ENCODE measurements at regions not wholly inside any gene's neighbourhood (a gene's known extent, or its start where the extent isn't known, plus 50 kb on each side); places are given as distances from the start of the nearest gene placed in this dataset.

GRCh38 chr4:187191676-187192075 is 468.0 kb upstream of the FAT1 start:
- in situ Hi-C loops (cut with MboI; ENCODE audit: low sequenced_read_pairs) (no loop called here), dilution Hi-C loops (cut with HindIII; ENCODE audit: low sequenced_read_pairs, unreplicated experiment) (no loop called here), intact Hi-C loops (cut with micrococcal nuclease) (no loop called here)
- Histone ChIP-seq H3K4me3 (ENCODE audit: insufficient read depth, low read depth, low read length) (no peak overlapping the region), H3K9ac (ENCODE audit: low read depth, low read length) (no peak overlapping the region), H2BK15ac (ENCODE audit: low read depth, low read length) (no peak overlapping the region), H4K5ac (ENCODE audit: low read depth, low read length) (no peak overlapping the region), H2BK20ac (ENCODE audit: low read depth, low read length) (no peak overlapping the region), H2AK5ac (ENCODE audit: low read depth, low read length) (no peak overlapping the region), H3K27me3 (ENCODE audit: control insufficient read depth, insufficient read depth, low read length) (no peaks in the 10 kb centered on the region), H3K4ac (ENCODE audit: low read depth, low read length) (no peak overlapping the region), H3K56ac (ENCODE audit: extremely low read depth, insufficient read depth, low read length) (no peak overlapping the region), H3K18ac (ENCODE audit: low read depth, low read length) (no peak overlapping the region), H2AK9ac (replicated peaks; ENCODE audit: low read depth, low read length, poor library complexity) (no peak overlapping the region), H3K9me3 (ENCODE audit: control insufficient read depth, insufficient read depth, low read length) (no peaks in the 10 kb centered on the region), H3K23ac (ENCODE audit: low read depth, low read length) (no peak overlapping the region), H2AFZ (replicated peaks; ENCODE audit: low read length, poor library complexity) (no peak overlapping the region), H3K14ac (replicated peaks; ENCODE audit: low read depth, low read length) (no peak overlapping the region), H3K36me3 (ENCODE audit: control insufficient read depth, insufficient read depth, low read length) (no peaks in the 10 kb centered on the region), H4K91ac (ENCODE audit: insufficient read depth, low read depth, low read length) (no peak overlapping the region), H3K79me1 (ENCODE audit: low read depth in 1 of 2, low read length in 2 of 2) (no peaks in the 10 kb centered on the region), H3K4me1 (ENCODE audit: control insufficient read depth, insufficient read depth, low read length) (no peaks in the 10 kb centered on the region; the same call in 1 of the 2 replicates), H3K4me2 (ENCODE audit: low read depth, low read length) (no peak overlapping the region), H3K27ac (ENCODE audit: insufficient read depth, low read length) (no peak overlapping the region), H4K20me1 (ENCODE audit: insufficient read depth, low read length) (no peaks in the 10 kb centered on the region), H2BK5ac (ENCODE audit: low read depth, low read length, poor library complexity, severe bottlenecking) (no peak overlapping the region), H3K9me1 (ENCODE audit: insufficient read depth, low read length) (no peaks in the 10 kb centered on the region), H4K8ac (ENCODE audit: low read depth in 2 of 2, low read length in 2 of 2) (no peak overlapping the region), H2BK120ac (ENCODE audit: low read depth, low read length) (no peak overlapping the region)
- no TSS peak for BruUV-seq (replicated peaks)
- ATAC-seq (ENCODE audit: low read depth) (no peak), DNase-seq (no peak)
- CTCF ChIA-PET, result no interaction called here
- POLR2A ChIA-PET (ENCODE audit: unreplicated experiment), result no interaction called here
- WGBS, 2 experiments (ENCODE audit: extremely low coverage in 2 of 2, insufficient read length in 1 of 2), result 58% methylated on average over 2 of the region's 5 CpGs; no CpG with 5 or more reads in 1 of the 2 experiments
- TF ChIP-seq POLR2A (IDR thresholded peaks at IDR 0.05; ENCODE audit: low read depth, low read length) (no peak), NFE2L2 (IDR thresholded peaks at IDR 0.05; ENCODE audit: low read depth, low read length) (no peak), RFX5 (IDR thresholded peaks at IDR 0.05; ENCODE audit: low read depth, low read length) (no peak), MXI1 (IDR thresholded peaks at IDR 0.05; ENCODE audit: borderline replicate concordance, low read depth, low read length) (no peak), CTCF (conservative IDR thresholded peaks at IDR 0.05; ENCODE audit: low read depth, low read length) (no peak), CHD1 (IDR thresholded peaks at IDR 0.05; ENCODE audit: low read depth, low read length) (no peak), CEBPB (IDR thresholded peaks at IDR 0.05; ENCODE audit: low read depth, low read length) (no peak), USF2 (IDR thresholded peaks at IDR 0.05; ENCODE audit: low read depth, low read length) (no peak), MAZ (IDR thresholded peaks at IDR 0.05; ENCODE audit: borderline replicate concordance, low read depth, low read length) (no peak), RCOR1 (IDR thresholded peaks at IDR 0.05; ENCODE audit: insufficient replicate concordance, low read length) (no peak), SMC3 (IDR thresholded peaks at IDR 0.05; ENCODE audit: low read depth, low read length) (no peak), RAD21 (IDR thresholded peaks at IDR 0.05; ENCODE audit: low read length) (no peak), FOS (IDR thresholded peaks at IDR 0.05; ENCODE audit: low read depth, low read length) (no peak), BHLHE40 (IDR thresholded peaks at IDR 0.05; ENCODE audit: low read depth, low read length) (no peak)
- TF ChIP-seq, protein P1, sequence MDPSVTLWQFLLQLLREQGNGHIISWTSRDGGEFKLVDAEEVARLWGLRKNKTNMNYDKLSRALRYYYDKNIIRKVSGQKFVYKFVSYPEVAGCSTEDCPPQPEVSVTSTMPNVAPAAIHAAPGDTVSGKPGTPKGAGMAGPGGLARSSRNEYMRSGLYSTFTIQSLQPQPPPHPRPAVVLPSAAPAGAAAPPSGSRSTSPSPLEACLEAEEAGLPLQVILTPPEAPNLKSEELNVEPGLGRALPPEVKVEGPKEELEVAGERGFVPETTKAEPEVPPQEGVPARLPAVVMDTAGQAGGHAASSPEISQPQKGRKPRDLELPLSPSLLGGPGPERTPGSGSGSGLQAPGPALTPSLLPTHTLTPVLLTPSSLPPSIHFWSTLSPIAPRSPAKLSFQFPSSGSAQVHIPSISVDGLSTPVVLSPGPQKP (IDR thresholded peaks at IDR 0.05; ENCODE audit: borderline replicate concordance, low read depth, low read length), result no peak
